GM03348 (cell line): ENCODE measurements at regions not wholly inside any gene's neighbourhood (a gene's known extent, or its start where the extent isn't known, plus 50 kb on each side); places are given as distances from the start of the nearest gene placed in this dataset.

Experiments
- DNase-seq: peaks from one replicate; pipeline ENCODE4 v3.0.0; 2012; ENCODE audit warnings: low spot score

DNA sequence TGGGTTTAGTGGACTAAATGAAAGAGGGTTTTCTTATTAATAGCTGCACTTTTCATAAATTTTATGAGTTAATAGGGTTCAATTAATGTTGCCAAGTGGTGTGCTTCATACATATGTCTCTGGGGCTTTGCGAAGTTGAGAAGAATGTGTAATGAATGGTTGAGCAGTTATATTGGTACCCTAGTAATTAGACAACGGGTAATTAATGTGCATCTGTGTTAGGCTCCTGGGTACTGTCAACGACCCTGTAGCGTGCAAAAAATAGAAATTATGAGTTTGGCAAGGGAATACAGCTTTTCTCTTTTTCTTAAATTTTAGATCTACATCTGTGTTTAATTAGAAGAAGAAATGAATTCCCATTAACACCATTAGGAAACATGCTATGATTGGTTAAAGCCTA lies 1027.7 kb downstream of the ARAP2 start:
- no peak for DNase-seq

DNA sequence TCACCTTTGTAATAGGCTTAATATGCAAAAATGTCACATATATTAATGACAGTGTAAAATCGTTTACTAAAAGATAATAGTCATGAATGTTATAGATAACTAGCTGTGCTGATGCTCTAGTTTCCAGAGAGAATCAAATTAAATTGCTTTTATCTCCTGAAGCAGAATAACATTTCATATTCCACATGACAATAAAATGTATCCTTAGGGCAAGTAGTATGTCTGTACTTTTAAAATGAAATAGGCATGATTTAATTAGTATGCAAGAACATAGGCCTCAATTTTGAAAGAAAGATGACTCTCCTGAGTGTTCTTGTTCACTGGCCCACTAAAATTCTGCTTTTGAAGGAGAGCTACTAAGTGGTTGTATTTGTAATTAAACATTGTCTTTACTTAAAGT lies 1027.0 kb downstream of the ARAP2 start:
- no peak for DNase-seq

DNA sequence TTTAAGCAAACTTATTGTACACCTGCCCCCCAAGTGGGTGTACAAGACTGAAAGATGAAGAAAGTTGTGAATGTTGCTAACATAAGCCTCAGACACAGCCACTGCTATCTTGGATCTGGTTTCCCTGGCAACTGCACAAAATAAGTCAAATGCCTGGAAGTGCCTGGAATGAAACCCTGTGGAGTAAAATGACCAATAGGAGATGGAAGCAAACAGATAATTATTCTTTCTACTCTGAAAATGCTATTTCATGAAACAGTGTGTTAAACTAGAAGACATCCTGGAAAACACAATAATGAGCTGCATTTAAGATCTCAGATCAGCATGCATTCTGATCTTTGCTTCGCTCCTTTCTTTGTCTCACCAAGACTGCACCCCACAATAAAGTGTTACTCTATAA lies 1016.0 kb downstream of the ARAP2 start:
- no peak for DNase-seq

- DNase-seq, result no peak
These were observed 1015.3 kb downstream of the ARAP2 start for GRCh38 chr4:35229021-35229420.

GRCh38 chr4:35237924-35238323 lies 1006.4 kb downstream of the ARAP2 start:
- DNase-seq, result no peak

- DNase-seq, result no peak
These were observed 1005.5 kb downstream of the ARAP2 start for GRCh38 chr4:35238793-35239192.

GRCh38 chr4:35246493-35246892 lies 997.8 kb downstream of the ARAP2 start:
- no peak for DNase-seq

- DNase-seq, result no peak
These were observed 997.3 kb downstream of the ARAP2 start for GRCh38 chr4:35247047-35247446.

- no peak for DNase-seq
These were observed 994.0 kb downstream of the ARAP2 start for GRCh38 chr4:35250331-35250730.

DNA sequence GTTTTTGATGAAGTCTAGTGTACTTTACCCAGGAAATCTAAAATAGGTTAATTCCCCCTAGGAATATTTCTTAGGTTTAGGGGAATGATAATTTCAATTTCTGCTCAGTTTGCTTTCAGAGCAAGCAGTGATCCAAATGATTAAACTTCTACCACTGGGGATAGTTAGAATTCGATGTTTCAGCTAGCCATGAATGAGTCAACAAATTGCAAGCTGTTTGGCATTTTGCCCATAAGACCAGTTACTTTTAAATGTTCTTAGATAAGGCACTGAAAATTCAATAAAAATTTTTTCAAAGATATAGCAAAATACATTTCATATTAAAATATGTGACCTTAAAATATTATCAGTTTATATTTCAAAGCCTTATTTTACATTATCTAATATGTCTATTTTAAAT lies 993.6 kb downstream of the ARAP2 start:
- DNase-seq, result no peak

DNA sequence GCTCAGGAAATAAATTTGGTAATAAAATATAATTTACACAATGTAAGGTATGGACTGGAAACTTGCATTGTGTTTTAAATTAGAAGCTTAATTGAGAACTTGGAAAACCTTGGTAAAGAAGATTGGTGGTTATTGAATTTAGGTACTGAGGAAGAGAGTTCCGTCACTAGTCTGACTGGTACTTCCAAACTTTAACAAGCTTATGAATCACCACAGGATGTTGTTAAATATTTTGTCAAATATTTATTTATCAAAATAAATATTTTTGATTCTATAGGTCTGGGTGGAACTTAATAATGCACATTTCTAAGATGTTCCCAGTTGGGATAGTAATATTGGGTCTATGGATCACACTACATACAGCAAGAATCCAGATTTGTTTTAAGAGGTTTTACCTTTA lies 992.2 kb downstream of the ARAP2 start:
- DNase-seq, result no peak

- no peak for DNase-seq
These were observed 991.4 kb downstream of the ARAP2 start for GRCh38 chr4:35252866-35253265.

DNA sequence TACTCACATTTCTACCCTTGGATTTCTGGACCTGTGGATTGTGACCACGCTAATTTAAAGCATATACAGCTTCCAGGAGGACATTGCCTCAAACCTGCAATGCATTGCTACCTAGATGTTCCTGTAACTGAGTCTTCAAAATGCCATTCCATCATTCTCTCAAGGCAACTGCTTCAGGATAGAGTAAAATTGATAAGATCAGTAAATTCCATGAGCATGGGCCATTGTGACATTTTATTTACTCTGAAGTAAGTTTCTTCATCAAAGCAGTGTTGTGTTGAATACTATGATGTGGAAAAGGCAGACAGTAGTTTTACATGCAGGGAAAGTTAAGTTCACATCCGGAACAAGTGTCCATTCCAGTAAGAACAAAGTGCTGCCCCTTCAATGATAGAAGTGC lies 991.0 kb downstream of the ARAP2 start:
- no peak for DNase-seq

GRCh38 chr4:35286434-35286833 lies 957.9 kb downstream of the ARAP2 start:
- no peak for DNase-seq

- no peak for DNase-seq
These were observed 943.1 kb downstream of the ARAP2 start for GRCh38 chr4:35300996-35301774.

- no peak for DNase-seq
These were observed 928.9 kb downstream of the ARAP2 start for GRCh38 chr4:35315419-35315818.

DNA sequence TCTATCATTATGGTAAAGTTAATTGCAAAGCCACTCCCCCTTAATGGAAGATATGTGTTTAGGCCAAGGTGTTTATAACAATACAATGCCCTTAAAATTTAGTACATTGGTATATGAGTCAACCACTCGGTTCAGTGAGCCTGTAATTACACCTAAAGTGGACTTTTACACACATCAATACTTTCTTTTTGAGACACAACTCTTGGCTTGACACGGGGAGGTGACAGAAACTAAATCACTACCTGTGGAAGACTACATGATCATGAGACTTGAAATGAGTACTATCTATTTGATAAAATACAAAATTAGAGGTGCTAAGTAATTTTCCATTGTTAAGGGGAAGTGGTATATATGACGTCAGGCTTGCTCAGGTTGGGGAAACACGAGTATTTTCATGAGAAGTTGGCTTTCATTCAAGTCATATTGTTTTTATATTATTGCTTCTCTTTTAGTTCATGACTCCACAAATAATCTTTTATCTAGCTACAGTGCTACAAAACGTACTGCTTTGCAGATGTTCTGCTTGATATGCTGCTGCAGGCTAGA lies 918.3 kb downstream of the ARAP2 start:
- no peak for DNase-seq

DNA sequence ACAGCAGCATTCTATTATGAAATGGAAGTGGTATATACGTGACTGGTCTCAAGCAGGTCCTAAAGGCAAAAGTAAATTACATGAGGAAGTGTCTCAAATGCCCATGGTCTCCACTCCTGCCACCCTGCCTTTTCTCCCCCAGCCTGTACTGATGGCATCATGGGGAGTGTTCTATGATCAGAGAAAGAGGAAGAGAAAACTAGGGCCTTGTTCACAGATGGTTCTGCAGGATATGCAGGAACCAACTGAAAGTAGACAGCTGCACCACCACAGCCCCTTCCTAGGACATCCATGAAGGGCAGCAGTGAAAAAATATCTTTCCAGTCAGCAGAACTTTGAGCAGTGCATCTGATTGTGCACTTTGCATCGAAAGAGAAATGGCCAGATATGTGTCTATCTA lies 901.5 kb downstream of the ARAP2 start:
- DNase-seq, result no peak

GRCh38 chr4:35347276-35347675 lies 897.0 kb downstream of the ARAP2 start:
- DNase-seq, result no peak

GRCh38 chr4:35358001-35358584 lies 886.2 kb downstream of the ARAP2 start:
- DNase-seq, result no peak

DNA sequence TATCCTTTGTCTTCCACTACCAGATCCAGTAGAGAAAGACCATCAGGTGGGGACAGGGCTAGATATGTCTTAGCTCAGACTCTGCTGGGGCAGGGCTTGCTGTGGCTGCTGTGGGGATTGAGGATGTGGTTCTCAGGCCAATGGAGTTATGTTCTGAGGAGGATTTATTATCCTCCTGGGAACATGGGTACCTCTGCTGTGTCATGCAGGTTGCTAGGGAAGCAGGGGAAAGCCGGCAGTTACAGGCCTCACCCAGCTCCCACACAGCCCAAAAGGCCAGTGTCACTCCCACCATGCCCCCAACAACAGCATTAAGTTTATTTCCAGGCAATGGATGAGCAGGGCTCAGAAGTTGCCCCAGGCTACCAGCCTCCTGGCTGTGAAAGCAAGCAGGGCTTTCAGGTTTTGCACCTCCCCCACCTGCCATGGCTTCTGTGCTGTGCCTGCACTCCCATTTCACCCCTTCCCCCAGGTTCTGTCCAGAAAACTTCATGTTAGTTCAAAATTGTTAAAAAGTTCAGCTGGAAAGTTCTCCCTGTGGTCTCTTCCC lies 879.9 kb downstream of the ARAP2 start:
- no peak for DNase-seq

DNA sequence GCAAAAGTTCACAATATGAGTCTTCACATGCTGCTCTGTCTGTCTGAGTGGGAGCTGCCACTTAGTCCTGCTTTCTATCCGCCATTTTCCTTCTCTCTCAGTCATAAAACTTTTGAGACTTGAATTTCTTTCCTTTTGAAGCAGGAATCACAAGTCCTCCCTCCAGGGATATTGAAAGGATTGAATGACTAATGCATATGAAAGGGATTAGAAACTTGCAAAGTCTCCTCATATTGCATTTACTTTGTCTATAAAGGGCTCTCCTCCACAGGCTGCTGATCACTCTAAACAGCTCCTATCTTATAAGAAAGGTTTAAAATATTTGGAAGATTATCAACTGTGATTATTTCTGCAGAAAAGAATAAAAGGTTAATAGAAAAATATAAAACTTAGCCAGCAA lies 879.1 kb downstream of the ARAP2 start:
- DNase-seq, result no peak

GRCh38 chr4:35399912-35400311 lies 844.4 kb downstream of the ARAP2 start:
- no peak for DNase-seq
